22Rv1 (cell line): ENCODE measurements at regions not wholly inside any gene's neighbourhood (a gene's known extent, or its start where the extent isn't known, plus 50 kb on each side); places are given as distances from the start of the nearest gene placed in this dataset.
"Not testable (repeated sequence)": the region's sequence is repeated elsewhere in the genome, so short reads cannot be mapped to it uniquely, and the experiment has no call there.

Experiments
- H3K27ac ChIP-seq: fragments of 450-650 bp; 2 replicates; pipeline ENCODE4 v1.5.1; 2017
- CTCF ChIP-seq: fragments of 450-650 bp; IDR thresholded peaks from 2 replicates; pipeline ENCODE4 v1.5.1; 2017; ENCODE audit warnings: mild to moderate bottlenecking
- ZFX ChIP-seq: fragments of 450-650 bp; IDR thresholded peaks from 2 replicates; pipeline ENCODE4 v1.6.1; 2017; ENCODE audit warnings: antibody characterized with exemption, borderline replicate concordance

GRCh38 chr1:19554090-19554489 is 68.8 kb upstream of the CAPZB start:
- no peak for TF ChIP-seq CTCF
- no peak for TF ChIP-seq ZFX
- no peak overlapping the region for H3K27ac ChIP-seq

- H3K27ac ChIP-seq, result no peak overlapping the region
- TF ChIP-seq ZFX (no peak), CTCF (no peak)
Measured at GRCh38 chr1:19552291-19553010, 67.1 kb upstream of the CAPZB start.

GRCh38 chr1:19551837-19552236 is 66.5 kb upstream of the CAPZB start:
- H3K27ac ChIP-seq, result not testable (repeated sequence)

- H3K27ac ChIP-seq, result not testable (repeated sequence)
Measured at GRCh38 chr1:19550437-19550836, 65.1 kb upstream of the CAPZB start.

- H3K27ac ChIP-seq, result no peak overlapping the region
- TF ChIP-seq ZFX (no peak), CTCF (no peak)
Measured at GRCh38 chr1:19547814-19548213, 62.5 kb upstream of the CAPZB start.

GRCh38 chr1:19536519-19536918 is 51.2 kb upstream of the CAPZB start:
- no peak for TF ChIP-seq ZFX
- no peak for TF ChIP-seq CTCF
- no peak overlapping the region for H3K27ac ChIP-seq

GRCh38 chr1:19535214-19535613 is 49.9 kb upstream of the CAPZB start:
- TF ChIP-seq ZFX (no peak), CTCF (no peak)
- no peak overlapping the region for H3K27ac ChIP-seq
